ENCODE measurements at regions not wholly inside any gene's neighbourhood (a gene's known extent, or its start where the extent isn't known, plus 50 kb on each side); places are given as distances from the start of the nearest gene placed in this dataset.

DNA sequence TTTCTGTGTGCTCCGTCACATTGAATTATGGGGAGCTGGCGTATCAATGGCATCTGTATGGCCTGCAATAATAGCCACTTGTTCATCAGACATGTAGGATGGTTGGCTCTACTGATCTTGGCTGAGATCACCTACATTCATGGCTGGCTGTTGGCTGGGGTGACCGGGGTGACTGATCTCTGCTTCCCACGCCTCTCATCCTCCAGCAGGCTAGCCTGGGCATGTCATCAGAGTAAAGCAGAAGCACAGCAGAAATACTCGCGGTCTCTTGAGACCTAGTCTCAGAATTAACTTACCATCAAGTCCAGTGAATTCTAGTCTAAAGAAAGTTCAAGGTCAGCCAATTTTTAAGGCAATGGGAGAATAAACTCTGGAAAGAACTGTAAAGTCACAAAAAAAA is 257.7 kb upstream of the GLI3 start:
- no peaks in the 10 kb centered on the region for H4K20me1 ChIP-seq (replicated peaks; ENCODE audit: control insufficient read depth, insufficient read depth, low read length)
- no peak overlapping the region for H3K9ac ChIP-seq (ENCODE audit: insufficient read depth in 1 of 2, low read depth in 2 of 2, low read length in 2 of 2)
- no peaks in the 10 kb centered on the region for H3K9me3 ChIP-seq (replicated peaks; ENCODE audit: control insufficient read depth, insufficient read depth, low read depth, low read length)
- FAIRE-seq (no peak), DNase-seq (ENCODE audit: extremely low read depth in 1 of 4, low spot score in 3 of 4) (no peak), ATAC-seq (no peak)
- H3K27ac ChIP-seq (ENCODE audit: extremely low read depth, low read depth, low read length), result no peak overlapping the region
- WGBS (ENCODE audit: insufficient coverage, low coverage, missing lambda C conversion rate), result 0% methylated on average over 6 of the region's 6 CpGs
- H3K79me2 ChIP-seq (ENCODE audit: control insufficient read depth, insufficient read depth, low read length), result no peaks in the 10 kb centered on the region
- peaks cover 0 to 7% of the 10 kb centered on the region in 2 experiments; a peak in 1 of 5 replicates for H3K4me1 ChIP-seq (replicated peaks in 1 of 2; ENCODE audit: control insufficient read depth in 2 of 2, insufficient read depth in 2 of 2, low read length in 2 of 2)
- ChIA-PET POLR2A (no interaction called here), CTCF (ENCODE audit: low intra/inter-chr PET ratio) (no interaction called here)
- in situ Hi-C loops (cut with MboI), result no loop called here
- H3K36me3 ChIP-seq (ENCODE audit: control insufficient read depth, insufficient read depth, low read length), result no peaks in the 10 kb centered on the region
- peaks cover 0 to 7% of the 10 kb centered on the region in 2 experiments; a peak in 1 of 5 replicates for H3K27me3 ChIP-seq (ENCODE audit: control insufficient read depth in 2 of 2, insufficient read depth in 2 of 2, low read length in 2 of 2)
- H2AFZ ChIP-seq (ENCODE audit: low read depth, low read length), result no peak overlapping the region
- no peak overlapping the region for H3K4me3 ChIP-seq
- H3K9me1 ChIP-seq (ENCODE audit: control insufficient read depth, insufficient read depth, low read length), result no peaks in the 10 kb centered on the region
- no TSS peak for BruUV-seq (replicated peaks)
- H3K4me2 ChIP-seq (ENCODE audit: insufficient read depth, low read length), result no peak overlapping the region
- intact Hi-C loops (cut with micrococcal nuclease), result no loop called here
- no peak for TF ChIP-seq KLF10 (CRISPR knock-in tag; IDR thresholded peaks at IDR 0.05)
- no peak for TF ChIP-seq ZBTB33 (CRISPR knock-in tag; IDR thresholded peaks at IDR 0.05)
- TF ChIP-seq ZNF384 (IDR thresholded peaks at IDR 0.05; ENCODE audit: low read depth, low read length), result no peak
- no peak for TF ChIP-seq STAT6 (CRISPR knock-in tag; IDR thresholded peaks at IDR 0.05)
- TF ChIP-seq, protein P1, sequence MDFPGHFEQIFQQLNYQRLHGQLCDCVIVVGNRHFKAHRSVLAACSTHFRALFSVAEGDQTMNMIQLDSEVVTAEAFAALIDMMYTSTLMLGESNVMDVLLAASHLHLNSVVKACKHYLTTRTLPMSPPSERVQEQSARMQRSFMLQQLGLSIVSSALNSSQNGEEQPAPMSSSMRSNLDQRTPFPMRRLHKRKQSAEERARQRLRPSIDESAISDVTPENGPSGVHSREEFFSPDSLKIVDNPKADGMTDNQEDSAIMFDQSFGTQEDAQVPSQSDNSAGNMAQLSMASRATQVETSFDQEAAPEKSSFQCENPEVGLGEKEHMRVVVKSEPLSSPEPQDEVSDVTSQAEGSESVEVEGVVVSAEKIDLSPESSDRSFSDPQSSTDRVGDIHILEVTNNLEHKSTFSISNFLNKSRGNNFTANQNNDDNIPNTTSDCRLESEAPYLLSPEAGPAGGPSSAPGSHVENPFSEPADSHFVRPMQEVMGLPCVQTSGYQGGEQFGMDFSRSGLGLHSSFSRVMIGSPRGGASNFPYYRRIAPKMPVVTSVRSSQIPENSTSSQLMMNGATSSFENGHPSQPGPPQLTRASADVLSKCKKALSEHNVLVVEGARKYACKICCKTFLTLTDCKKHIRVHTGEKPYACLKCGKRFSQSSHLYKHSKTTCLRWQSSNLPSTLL (IDR thresholded peaks at IDR 0.05), result no peak
- no peak for TF ChIP-seq HMGXB4 (CRISPR knock-in tag; IDR thresholded peaks at IDR 0.05)
- no peak for TF ChIP-seq UBTF (IDR thresholded peaks at IDR 0.05; ENCODE audit: borderline replicate concordance in 1 of 2, low read depth in 2 of 2, low read length in 2 of 2)
- TF ChIP-seq ZNF253 (CRISPR knock-in tag; conservative IDR thresholded peaks at IDR 0.05), result no peak
- no peak for TF ChIP-seq BRCA1 (IDR thresholded peaks at IDR 0.05)
- TF ChIP-seq BRCA1 (CRISPR knock-in tag; IDR thresholded peaks at IDR 0.05), result no peak

Measured in K562 (cell line).